HG03280 (cell line): ENCODE measurements at regions not wholly inside any gene's neighbourhood (a gene's known extent, or its start where the extent isn't known, plus 50 kb on each side); places are given as distances from the start of the nearest gene placed in this dataset.

Source experiments
- ATAC-seq: cut with Tn5 transposase; IDR thresholded peaks from one replicate; pipeline ENCODE4 v1.9.1; 2021; ENCODE audit warnings: mild to moderate bottlenecking, moderate library complexity; ENCODE audit not compliant: unreplicated experiment

DNA sequence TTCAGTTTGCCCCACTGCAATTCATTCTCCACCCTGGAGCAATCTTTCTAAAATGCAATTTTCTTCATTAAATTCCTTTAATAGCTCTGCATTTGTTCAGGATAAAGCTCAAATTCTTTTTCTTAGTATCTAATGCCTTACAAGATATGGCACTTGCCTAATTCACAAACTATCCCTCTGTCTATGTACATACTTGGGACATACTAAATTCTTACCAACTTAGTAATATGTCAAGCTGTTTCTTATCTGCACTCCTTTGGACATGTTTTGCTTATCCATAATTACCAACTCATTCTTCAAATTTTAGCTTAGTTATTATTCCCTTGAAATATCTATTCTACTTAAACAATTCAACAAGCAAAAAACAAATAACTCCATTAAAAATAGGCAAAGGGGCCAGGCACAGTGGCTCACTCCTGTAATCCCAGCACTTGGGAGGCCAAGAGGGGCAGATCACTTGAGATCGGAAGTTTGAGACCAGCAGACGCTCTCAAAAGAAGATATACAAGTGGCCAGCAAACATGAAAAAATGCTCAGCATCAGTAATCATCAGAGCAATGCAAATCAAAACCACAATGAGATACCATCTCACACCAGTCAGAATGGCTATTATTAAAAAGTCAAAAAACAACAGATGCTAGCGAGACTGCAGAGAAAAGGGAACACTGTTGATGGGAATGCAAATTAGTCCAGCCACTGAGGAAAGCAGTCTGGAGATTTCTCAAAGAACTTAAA is 96.9 kb downstream of the FAM76B start:
- no peak for ATAC-seq

DNA sequence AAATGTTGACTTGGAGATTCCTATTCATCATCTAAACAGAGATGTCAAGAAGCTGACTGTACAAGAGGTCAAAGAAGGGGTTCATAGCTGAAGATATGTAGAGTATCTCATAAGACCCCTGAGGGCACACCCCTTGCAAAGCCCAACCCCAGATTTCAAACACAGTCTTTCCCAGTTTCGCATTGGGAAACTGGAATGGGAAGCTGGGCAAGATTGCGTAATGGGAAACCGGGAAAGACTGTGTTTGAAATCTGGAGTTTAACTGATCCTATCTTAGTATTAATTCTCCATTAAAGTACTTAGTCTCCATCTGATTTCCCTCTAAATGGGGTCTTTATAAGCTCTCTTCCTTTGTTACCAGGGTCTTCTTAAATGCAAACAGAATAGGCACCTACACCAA is 99.5 kb downstream of the FAM76B start:
- no peak for ATAC-seq

DNA sequence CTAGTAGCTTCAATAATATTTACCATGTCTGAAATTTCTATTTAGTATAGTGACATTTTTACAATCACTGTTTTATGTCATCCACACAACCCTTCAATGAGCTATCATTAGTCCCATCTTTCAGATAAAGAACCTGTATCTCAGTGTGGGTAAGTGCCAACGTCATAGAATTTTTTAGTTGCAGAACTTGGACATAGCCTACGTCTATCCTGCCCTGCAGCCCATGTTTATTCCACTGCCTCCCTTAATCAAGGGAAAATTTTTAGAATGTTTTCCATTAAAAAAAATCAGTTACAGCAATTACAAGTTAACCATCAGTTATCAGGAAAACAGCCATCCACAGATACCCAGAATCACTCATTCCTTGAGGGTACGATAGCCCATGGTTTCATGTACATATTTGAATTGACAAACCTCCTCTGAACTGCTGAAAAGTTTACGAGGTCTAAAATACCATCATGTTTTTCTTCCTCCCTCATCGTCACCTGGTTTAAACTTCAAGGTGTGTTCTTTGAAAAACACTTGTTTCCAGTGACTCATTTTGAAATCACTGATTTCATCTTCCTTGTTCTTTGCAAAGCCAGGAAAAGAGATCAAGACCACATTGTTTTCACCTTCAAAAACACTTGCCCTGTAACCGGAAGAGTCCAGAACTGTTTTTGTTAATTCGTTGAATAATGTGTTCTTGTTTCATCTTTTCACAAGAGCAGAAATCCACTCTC is 100.9 kb downstream of the FAM76B start:
- ATAC-seq: no peak

DNA sequence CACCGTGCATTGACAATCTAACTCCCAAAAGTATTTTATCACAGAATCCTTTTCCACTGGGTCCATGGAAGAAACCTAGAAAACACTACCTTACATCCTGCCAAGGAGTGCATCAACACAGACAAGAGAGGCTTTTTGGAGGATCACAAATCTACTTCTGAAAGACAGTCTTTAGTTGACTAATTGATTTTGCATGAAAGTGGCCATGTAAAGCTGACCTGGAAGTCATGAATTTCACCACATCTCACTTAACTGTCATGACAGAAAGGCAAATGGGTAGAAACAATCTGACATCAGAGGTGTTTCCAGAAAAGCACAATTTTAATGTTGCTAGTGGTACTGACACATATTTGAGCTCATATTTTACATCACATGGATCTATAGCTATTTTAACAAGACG is 101.6 kb downstream of the FAM76B start:
- no peak for ATAC-seq

DNA sequence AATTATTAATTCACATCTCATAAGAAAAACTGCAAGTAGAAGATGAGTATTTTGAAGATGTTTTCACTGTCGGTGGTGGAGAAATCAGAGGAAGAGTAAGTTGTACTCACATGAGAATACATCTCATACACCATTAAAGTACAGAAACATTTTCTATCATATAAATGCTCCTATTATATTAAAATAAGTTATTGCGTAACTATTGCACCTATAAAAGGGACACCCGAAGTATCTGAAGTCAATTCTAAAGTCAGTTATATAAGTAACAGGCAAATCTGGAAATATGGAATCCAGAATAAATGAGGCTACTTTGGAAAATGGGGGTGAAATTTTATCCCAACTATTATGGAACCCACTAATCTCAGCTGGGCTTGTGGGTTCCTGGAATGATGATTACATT is 103.3 kb downstream of the FAM76B start:
- no peak for ATAC-seq

DNA sequence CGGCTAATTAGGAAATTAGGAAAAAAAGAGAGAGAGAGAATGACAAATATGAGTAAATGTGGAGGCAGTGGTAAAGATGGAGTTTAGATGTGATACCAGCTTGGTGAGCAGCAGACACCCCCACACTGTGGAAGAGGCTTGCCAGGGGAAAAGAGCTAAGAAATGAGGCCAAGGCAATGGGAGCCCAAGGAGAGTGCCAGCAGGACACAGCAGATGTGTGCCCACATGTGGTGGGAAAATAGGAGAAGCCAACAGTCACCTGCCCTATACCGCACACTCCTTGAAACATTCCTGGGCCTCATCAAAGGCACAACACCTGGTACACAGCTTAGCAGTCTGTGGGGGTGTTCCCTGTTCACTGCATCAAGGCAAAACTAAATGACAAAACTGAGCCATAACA is 104.9 kb downstream of the FAM76B start:
- no peak for ATAC-seq

DNA sequence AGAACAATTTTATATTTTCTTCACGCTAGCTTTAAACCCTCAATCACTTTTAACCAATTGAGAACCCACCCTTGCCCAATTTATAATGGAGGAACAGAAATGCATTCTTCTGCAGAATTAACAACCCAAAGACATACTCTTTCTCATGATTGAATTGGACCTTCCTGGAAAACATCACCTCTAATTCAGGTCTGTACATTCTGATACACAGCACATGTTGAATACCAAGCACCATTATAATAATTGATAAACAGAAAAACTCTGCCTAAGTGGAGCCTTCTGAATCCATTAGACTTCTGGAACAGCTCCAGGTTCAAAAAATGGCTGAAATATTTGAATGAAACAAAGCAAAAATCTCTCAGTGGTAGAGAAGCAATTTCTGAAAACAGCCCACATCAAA is 105.4 kb downstream of the FAM76B start:
- ATAC-seq: no peak

DNA sequence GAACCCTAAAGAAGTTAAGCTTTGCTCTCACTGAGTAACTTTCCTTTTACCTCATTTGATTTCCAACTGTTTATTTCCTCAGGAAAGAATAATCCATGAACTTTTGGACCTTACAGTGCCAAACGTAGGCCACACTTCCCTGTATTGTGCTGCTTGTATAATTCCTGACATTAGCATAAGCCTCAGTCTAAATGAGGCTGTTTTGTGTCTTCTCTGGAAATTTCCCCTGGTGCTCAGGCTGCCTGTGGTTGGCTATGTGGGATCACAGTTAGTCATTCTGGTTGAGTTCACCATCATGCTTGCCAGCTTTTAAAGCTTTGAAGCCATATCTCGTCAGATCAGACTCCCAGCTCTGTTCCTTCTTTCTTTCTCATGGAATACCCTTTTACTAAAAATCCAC is 107.0 kb downstream of the FAM76B start:
- no peak for ATAC-seq

DNA sequence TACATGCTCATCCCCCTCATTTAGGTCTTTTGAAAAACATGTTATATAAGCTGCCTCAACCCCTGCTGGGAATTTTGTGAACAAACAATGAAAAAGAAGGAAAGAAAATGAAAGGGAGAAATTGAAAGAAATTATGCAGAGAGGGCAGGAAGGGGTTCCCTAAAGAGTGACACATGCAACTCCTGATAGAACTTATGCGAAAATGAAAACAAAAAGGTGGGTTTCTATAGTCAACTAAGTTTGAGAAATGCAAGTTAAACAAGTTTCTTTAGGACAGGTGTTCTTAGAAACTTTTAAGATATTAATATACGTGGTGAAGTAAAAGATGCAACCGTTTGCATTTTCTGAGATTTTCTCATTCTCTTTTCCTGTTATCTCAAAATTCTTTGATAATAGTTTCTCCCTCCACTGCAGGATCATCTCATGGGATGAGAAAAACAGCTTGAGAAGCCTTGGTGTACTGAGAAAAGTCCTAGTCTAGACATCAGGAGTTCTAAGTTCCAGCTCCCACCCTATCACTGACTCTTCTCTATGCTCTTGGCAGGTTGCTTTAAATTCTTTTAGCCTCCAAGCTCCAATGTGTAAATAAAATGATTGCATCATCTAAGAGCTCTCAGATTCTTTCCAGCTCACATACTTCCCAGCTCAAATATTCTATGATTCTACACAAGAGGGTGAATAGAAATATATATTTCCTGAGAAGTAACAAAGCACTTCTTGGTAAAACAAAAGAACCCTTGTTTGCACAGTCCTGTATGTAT is 109.2 kb downstream of the FAM76B start:
- peak; percentile 93 for ATAC-seq

DNA sequence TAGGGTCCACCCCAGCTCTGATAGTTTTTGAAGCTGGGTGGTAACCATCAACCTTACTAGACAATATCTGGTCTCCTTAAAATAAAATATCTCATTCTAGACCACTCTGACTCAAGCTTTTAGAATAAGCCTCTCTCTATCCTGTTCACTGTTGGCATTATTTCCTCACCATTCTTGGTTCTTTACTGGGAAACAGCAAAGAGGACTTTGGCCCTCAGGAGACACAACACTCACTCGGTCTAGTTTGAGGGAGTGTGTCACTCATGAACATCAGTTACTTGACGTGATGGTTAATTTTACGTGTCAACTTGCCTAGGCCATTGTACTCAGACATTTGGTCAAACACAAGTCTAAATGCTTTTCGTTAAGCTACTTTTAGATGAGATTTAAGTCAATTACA is 110.6 kb downstream of the FAM76B start:
- no peak for ATAC-seq

DNA sequence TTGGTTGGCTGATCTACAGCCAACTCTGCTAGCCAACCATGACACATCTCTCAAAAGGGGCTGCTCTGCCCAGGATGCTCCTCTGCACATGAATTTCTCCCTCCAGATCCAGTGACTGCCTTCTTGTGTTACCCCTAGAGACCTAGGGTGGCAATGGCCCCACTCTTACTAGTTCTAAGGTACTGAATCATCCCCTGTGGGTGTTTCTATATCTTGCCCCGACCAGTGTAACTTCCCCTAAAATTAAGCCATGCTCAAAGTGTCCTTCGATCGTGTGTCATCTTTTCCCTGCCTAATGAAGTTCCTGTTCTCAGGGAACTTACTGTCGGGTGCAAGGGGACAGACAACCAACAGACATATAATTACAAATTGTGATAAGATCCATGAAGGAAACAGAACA is 113.3 kb downstream of the FAM76B start:
- ATAC-seq: no peak

DNA sequence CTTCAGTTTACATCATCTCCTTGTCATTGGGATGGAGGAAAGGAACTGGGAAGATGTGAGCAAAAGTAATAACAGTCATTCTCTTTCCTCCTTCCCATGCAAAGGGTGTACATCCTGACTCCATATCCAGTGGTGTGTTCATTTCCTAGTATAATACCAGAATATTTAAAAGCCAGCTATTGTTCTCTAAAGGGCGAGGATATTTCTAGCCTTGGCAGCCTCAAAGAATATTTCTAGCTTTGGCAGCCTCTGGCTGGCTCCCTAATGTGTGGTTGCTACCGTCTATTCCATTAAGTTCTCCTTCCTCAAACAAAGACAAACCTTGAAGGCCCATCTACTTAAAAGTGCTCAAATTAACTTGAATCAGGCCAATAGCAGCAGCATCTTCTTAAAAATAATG is 114.0 kb downstream of the FAM76B start:
- ATAC-seq: no peak

DNA sequence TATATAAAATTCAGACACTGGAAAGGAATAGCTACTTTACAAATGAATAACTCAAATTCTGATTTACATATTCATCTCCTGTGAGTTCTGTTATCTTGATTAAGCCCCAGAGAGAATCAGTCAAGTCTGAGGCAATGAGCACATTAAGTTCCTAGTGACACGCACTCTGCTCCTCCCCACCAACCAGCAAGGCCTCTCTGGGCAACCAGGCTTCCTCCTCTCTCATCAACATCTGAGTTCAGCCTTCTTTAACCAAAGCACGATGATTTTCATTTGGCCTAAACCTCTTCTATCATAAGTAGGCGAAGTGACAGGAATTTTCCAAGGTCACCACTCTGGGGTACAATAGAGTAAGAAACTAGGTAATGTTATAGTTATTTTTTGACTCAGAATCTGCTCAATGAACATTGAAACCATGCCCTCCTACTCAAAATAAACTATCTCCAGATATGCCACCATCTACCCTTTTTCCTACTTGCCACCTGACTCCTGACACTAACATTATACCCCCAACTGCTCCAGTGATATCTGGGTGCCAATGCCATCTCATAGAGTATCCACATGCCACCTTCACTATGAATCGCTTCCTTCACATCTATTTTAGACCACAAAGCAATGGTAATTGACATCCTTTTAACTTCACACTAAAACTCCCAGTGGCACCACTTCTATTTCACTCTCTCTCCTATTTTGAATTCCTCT is 114.8 kb downstream of the FAM76B start:
- ATAC-seq: no peak

DNA sequence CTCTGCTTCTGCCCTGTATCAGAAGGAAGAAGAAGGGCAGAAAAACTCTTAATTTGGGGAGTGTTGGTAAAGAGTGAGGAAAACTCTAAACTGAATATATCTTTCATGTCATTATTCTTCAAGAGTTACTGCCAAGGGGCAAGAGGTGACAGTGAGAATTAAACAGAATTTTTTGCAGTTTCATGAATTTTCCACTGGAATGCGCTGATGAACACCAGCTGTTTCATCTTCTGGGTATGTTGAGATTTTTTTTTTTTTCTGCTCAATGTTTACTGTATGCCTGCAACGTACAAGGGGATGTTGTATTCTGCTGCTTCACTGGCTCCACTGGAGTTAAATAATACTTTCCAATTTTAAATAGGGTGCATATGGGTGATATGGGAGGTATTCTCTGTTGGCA is 117.8 kb downstream of the FAM76B start:
- no peak for ATAC-seq

DNA sequence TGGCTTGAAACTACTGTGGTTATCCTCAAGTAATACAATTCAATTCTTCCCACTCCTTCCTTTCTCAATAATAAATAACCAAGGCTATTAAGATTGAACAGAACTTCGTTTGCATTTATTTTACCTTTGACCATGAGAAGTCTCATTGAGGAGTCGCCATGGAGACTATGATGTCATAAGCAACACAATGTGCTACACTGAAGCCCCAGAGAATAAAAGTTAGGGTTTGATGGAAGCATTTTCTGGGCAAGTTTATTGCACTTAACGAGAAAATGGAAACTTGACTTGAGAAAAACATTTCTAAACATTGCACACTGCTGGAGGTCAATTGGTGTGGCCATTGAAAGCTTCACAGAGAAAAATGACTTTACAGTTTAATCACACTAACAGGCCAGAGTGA is 121.5 kb downstream of the FAM76B start:
- ATAC-seq: no peak

DNA sequence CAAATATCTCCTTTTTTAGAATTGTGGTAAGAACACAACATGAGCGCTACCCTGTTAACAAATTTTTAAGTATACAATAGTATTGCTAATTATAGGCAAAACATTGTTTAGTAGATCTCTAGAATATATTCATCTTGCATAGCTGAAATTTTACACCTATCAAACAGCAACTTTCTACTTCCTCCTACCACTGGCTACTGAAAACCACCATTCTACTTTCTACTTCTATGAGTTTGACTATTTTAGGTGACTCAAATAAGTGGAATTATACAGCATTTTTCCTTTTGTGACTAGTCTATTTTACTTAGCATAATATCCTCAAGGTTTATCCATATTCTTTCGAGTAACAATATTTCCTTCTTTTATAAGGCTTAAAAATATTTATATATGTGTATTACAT is 128.4 kb downstream of the FAM76B start:
- ATAC-seq: no peak

DNA sequence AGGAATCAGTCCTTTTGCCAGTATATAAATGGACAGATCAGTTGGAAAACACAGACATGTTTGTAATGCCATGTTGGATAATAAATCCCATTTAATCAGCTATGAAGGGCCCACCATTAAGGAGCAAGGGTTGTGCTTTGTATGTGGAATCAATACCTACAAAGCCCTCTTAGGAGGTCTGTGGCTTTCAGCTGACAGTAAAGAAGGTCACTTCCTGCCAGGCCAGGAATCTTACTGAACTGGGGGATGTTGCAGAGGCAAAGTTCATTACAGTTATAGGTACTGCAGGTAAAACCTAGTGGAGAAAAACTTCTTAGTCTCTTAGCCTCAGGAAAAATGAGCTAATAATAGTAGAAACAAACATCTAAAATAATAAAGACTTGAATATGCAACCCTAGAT is 129.5 kb downstream of the FAM76B start:
- no peak for ATAC-seq

DNA sequence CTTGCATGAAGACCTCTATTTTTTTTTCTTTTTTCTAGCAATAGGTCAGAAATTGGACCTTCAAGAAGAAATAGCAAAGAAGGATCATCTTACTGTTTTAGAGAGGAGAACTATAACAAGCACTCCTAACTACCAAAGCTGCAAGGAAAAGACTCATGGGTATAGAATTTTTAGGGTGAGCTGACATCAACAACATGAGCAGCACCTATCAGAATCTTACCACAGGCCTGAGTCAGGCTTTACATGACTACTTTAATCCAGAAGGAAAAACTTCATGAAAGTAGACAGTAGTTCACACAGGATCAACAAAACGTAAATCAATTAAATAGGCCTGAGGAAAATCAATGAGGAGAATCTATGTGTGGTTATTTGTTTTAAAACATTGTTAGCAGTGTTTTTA is 130.5 kb downstream of the FAM76B start:
- ATAC-seq: no peak

DNA sequence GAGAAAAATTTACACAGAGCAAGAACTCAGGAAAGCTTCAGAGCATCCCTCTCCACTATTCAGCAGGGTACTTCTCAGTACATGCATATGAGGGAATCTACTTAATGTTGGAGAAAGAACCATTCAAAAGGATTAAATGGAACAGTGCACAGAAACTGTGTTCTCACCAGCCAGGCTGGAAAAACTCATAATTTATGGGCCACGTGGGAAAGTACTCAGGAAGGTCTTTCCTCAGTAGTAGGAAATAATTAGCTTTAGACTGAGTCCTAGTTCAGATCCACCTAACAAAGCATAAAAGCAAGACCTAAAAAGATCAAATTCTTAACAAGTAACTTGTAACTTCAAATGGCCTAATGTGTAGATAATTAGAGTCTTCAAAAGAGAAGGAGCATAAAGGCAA is 134.0 kb downstream of the FAM76B start:
- ATAC-seq: no peak

DNA sequence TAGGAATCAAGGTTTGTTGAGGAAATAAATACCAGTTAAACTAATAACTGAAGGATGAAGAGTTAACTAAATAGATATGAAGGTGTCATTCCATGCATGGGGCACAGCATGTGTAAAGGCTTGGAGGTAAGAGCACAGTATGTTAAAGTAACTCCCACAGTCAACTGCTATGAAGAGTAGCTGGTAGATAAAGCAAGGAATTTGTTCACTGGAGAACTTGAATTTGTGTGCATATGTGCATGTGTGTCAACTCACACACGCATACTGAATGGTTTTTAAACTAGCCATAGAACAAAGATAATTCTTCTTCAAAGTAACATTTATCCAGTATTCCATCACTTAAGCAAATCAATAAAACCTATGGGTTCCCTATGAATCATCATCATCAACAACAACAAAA is 135.9 kb downstream of the FAM76B start:
- no peak for ATAC-seq

DNA sequence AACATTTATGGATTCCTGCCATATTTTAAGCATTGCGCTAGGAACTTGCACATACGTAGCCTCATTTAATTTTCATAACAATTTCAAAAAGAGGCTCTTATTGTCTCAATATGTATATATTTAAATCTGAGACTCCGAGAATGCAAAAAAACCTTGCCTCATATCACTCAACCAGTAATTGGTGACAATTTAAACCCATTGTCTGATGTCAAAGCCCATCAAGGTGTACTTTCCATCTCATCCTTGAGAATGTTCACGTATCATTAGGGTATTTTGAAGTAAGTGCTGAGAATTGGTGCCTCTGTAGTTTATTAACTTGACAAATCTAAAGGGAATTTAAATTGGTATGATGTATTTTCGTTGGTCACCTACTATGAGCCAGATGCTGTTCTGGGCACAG is 136.5 kb downstream of the FAM76B start:
- no peak for ATAC-seq
